Activated CD4-positive, alpha-beta T cell treated with anti-CD3 and anti-CD28 coated beads, Interleukin-2, amount 50 U/mL, for 16 hours (primary cell): ENCODE measurements at regions not wholly inside any gene's neighbourhood (a gene's known extent, or its start where the extent isn't known, plus 50 kb on each side); places are given as distances from the start of the nearest gene placed in this dataset.
A peak's percentile ranks its signal among the peaks of the same experiment; 100 is the strongest.

Source experiments
- DNase-seq: peaks from one replicate; pipeline ENCODE4 v3.0.0-alpha.2; 2020

DNA sequence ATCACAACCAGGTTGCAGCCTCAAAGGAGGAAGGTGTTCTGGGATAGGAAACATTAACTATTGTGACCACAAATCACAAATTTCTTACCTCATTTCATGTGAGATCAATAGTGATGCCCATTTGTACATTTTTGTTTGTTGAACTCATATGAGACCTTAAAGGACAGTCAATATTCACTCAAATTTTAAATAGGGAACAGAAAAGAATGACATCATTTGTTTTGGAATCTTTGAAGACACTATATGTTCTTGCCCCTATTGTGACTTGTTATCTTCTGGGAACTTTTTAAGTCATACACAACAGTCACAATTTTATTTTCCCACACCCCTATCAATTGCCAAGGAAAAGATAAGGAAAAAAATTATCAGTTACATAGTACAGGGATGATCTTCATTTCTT, 346.5 kb downstream of the ARAP2 start:
- no peak for DNase-seq

DNA sequence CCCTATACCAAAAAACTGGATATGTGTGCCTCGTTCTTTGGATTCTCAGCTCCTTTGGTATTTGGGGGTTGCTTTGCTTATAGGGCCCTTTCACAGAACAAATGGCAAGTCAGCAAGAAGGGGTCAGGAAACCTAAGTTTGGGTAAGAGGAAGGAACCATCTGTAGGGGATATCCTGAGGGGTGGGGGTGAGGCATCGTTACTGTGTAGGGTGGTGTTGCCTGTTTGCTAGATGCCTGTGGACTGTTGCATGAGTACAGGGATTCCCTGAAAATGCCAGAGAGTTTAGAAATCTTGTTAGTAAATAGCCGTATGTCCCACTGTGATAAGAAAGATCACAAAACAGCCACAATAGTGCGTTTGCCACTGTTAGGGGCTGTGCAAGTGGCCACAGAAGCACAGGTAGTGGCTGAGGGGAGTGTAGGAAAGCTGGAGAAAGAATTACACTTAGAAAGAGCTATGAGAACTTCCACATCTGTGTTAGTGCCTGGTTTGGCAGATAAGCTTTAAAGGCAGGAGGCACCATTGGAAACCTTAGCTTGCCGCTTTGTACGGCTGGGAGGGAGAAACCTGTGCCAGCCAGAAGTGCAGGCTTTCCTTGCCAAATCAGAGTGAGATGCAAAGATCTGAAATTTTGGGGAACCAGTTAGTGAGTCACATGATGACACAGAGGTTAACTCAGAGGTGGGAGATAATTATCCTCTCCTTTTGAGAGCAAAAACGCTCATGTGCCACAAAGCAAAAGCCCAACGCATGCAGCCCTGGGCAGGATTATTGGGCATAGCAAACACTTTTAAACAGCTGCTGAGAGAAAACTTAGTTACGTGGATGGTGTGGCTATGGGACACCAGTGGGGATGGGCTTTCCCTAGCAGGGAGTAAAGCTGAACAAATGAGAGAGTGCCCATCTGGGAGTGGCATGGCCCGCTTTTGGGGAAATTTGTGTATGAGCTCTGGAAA, 343.7 kb downstream of the ARAP2 start:
- no peak for DNase-seq

DNA sequence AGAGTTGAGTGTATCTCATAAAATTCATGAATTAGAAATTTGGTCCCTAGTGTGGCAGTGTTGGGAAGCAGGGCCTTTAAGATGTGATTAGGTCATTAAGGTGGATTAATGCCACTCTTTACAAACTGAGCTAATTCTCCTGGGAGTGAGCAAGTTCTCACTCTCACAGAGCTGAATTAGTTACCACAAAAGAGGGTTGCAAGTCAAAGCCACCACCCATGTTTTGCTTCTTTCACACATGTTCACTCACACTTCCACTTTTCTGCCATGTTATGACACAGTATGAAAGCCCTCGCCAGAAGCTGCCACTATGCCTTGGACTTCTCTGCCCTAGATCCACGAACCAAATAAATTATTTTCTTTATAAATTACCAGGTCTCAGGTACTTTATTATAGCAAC, 332.1 kb downstream of the ARAP2 start:
- DNase-seq = no peak

DNA sequence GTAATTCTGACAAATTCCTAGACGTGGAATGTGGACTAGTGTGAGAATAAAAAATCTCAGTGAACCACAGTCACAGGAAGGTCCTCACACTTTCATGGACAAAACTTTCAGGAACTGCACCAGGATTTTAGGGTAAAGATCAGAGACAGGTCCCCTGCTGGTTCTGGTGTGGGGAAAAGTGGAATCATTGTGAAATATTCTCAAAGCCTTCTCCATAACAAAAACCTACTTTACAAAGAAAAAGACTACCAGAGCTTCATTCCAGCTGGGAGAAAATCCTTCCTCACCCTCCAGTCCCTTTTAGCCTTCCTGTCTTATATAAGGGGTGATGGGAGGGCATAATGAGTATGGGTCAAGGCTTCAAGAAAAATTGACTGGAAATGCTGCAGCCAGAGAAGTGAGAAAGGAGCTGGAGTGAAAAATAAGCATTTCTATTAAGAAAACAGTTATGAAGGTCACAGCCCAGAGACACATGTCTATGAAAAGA, 325.8 kb downstream of the ARAP2 start:
- no peak for DNase-seq

DNA sequence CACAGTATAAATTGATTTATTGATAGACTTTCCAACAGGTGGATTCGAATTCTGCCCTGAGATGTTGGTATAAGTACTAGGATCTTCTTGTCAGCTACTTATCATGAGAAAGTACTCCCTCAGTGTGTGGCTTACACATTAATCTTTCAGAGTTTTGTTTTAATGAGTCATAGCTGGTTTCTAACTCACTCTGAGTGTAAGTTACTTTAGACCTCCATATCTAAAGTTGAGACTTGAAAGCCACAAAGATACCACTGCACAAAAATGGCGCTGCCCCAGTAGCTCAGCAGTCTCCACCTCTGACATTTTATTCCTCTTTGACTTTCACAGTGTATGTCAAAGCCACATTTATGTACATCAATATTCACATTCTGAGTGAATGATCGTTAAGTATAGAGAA, 318.5 kb downstream of the ARAP2 start:
- peak; percentile 10 for DNase-seq

DNA sequence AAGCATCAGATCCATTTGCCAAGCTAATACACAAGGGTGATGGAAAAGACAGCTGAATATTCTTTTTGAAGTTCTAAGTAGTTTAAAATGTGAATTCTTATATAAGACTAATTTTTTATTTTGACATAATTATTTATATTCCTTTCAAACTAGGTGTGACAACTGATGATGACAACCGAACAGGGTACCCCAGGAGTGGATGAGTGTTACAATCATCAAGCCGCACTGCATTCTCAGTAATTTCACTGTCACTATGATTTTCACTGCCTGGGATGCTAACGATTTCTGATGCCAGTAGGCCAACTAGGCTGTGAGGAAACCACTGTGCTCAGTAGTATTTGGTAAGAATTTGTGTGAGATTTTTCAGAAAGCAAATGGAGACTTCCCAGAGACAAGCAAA, 317.5 kb downstream of the ARAP2 start:
- no peak for DNase-seq

DNA sequence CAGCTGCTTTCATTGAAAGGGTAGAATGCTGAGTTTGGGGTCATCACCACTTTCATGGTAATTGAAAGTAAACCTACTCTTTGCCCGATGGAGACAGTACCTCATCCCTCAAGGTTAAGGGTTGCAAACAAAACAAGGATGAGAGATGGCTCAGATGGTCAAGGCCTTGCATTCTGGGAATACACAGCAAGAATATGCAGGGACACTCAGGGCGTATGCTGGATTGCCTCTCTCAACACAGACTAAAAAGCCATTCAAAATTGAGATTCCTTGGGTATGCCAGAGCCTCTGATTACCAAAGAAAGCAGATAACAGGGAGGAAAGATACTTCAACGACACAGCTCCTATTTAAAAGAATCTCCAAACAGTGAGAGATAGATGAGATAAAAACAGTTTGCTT, 310.4 kb downstream of the ARAP2 start:
- no peak for DNase-seq

DNA sequence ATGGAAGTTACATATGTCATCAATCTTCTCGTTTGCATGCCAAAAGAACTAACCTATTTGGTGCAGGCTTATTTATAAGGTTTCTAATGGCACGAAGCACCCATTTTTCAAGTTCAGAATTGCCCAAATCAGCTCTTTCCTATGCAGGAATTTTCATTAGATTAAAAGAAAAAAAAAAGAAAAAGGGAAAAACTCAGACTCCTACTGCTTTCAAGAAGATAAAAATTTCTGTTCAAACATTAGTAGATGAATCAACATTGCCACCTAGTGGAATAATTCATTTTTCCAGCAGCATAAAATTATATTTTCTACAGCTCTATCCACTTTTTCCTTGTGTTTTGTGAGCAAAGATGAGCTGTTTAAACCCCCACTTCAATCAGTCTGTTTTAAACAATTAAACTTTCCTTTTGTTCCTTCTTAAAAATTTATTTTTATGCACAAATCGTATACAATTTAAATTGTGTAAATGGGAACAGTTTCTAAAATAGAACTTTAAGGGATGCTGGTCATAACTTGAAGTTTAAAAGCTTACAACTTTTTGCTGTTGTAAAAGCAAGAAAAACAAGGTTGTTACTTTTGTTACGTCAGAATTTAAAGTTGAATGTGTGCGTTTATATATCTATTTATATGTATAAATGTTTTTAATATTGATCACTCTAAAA, 309.9 kb downstream of the ARAP2 start:
- DNase-seq = peak; percentile 27

DNA sequence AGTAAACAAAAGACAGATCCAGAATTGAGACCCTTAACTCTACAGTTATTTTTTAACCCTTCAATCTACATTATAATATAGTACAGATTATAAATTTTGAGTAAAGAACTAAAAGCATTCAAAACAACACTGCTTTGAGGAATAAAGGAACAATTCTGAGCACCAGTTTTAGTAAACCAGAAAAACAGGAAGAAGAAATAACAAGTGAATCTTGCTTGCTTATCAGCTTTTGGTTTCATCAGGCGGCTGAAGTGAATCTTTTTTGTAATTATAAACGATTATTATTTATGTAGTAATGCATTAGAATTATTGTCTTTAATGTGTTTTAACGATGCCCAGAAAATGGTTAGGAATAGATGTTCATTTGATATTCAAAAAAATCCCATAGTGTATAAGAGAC, 305.4 kb downstream of the ARAP2 start:
- DNase-seq = no peak

DNA sequence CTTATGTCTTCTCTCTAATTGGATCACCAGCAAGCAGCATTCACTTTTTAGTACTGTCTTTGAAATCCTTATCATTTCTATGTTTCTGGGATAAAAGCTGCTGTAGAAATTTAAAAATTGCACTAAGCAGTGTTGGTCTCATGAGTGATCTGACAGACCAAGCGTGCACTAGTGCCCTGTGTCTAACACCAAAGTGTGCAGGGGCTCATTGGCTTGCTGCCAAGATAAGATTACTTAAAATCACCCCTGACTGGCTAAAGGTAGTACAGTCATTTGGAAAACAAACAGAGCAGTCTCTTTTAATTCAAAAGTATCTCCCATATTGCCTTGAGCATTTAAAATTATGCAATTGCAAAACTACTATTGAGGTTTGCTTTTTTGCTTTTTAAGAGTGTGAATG, 304.6 kb downstream of the ARAP2 start:
- no peak for DNase-seq

DNA sequence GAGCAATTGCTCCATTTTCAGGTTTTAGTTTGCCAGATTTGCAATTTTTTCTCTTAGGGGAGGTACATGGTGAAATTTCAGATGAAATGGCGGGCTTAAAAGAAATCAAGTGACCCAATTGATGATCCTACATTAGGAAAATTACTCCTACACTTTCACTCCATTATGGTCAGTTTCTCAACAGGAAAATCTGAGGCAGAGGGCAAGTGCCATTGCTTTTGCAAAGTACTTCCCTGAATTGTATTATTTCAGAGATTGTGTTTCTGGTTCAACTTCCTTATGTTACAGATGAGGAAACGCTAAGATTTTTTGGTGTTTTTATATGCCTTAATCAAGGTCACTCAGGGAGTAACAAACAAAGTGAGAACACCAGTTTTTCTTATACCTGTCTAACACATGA, 302.2 kb downstream of the ARAP2 start:
- DNase-seq = no peak

DNA sequence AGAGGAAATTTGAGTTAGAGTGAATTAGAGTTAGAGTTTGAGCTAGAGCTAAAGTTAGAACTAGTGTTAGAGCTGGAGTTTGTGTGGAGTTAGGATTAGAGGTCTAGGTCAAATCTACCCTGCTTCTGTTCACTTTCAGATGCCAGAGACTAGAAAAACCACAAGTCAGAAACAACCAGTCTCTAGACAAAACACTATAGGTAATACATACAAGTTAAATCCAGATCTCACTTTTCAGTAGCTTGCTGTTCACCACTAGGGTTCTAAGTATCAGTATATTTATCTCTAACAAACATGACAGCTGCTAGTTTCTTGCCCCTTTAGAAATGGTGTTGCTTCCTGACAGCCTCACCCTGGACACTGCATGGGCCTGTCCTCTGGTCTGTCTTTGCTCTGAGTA, 300.7 kb downstream of the ARAP2 start:
- DNase-seq = no peak

DNA sequence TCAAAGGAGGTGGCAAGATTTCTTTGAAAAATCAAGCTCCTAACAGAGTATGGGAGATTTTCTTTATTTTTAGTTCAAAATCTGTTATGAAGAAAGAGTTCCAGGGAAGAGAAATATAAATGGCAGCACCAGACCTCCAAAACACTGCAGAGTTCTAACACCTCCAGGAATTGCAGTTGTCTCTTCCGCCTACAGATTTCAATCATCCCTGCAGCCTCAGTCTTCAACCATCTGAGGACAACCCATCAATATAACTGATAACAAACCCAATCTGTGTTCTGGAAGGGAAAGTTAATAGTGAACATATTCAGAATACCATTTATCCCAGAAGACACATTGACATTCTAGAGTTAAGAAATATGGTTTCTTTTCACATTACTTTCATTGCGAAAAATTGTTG, 296.1 kb downstream of the ARAP2 start:
- no peak for DNase-seq

DNA sequence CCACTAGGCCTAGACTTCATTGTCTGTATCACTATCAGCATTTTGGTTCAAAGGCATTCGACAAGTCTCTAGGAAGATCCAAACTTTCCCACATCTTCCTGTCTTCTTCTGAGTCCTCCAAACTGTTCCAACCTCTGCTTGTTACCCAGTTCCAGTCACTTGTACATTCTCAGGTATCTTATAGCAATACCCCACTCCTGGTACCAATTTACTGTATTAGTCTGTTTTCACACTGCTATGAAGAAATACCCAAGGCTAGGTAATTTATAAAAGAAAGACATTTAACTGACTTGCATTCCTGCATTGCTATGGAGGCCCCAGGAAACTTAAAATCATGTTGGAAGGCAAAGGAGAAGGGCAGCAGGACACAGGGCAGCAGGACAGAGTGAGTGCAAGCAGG, 293.9 kb downstream of the ARAP2 start:
- no peak for DNase-seq

DNA sequence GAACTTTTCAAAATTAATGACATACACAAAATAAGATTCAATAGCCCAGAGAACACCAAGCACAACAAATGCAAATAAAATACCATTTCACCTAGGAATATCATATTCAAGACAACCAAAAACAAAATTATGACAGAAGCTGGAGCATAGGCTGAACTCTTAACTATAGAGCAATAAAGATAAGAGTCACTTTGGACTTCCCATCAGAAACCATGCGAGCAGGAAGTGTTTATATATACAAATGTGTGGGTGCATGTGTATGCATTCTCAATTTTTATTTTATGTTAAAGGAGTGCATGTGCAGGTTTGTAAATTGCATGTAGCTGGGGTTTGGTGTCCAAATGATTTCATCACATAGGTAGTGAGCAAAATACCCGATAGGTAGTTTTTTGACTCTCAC, 291.6 kb downstream of the ARAP2 start:
- DNase-seq = no peak

DNA sequence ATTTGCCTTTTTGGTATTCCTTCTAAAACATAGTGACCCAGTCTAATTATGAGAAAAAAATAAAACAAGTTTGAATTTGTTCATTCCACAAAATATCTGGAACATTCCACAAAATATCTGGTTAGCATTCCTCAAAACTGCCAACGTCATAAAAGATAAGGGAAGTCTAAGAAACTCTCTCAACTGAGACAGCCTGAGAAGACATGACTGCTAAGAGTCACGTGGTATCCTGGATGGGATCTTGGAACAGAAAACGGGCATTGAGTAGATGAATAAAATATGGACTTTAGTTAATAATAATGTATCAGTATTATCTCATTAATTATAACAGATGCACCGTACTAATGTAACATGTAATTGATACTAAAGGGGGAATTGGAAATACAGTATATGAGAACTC, 280.9 kb downstream of the ARAP2 start:
- DNase-seq = no peak

DNA sequence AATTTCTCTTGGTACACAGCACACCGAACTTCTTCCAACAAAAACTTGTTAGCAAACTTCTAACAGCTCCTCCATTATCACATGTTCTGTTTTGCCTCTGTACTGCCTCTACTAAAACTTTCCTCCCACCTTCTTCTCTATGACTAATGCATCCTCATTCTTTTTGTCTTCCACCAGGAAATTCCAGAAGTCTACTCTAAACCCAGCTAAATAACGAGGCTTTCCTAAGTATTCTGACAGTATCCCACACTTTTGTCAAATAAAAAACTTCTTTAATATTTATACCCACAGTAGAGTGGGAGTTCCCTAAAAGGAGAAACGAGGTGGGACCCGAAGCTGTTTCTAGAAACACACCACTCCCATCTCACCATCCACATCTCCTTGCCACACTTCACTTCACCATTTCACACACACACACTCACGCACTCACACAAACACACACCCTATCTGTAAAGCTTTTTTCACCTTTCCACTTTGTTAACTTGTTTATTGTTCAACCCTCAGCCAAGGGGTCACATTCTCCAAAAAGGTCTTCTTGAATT, 280.3 kb downstream of the ARAP2 start:
- DNase-seq = no peak

DNA sequence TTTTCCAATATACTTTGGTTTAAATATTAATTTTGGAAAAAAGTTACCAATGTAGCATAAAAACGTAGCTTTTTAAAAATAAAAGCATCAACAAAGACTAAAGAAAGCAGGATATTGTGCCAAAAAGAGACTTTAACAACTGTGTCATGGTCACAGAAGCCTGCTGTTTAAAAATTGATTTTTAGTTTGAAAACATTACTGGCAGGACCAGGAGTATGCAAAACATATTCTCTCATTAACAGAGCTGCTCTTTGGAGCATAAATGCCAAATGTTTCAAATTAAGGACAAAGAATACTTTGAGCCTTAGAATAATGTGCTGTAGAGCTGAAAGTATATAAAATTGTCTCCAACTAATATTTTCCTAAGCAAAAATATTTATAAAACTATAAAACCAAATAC, 279.0 kb downstream of the ARAP2 start:
- DNase-seq = no peak

DNA sequence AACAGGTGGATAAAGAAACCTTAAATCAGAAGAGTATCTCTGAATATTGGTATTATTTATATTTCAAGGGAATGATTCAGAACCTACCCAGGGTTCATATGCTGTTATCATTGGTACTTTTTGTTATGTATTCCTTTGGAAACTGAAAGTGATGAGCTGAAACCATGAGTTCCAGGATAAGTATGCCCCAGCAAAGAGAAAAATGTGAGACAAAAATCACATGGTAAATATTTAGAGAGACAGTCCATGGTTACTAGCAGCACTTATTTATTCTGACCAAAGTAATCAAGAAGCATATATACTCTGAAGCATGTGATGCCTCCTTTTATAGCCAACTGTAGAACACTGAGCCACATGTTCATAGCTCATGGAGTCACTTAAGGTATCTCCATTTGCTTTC, 277.7 kb downstream of the ARAP2 start:
- peak; percentile 12 for DNase-seq

DNA sequence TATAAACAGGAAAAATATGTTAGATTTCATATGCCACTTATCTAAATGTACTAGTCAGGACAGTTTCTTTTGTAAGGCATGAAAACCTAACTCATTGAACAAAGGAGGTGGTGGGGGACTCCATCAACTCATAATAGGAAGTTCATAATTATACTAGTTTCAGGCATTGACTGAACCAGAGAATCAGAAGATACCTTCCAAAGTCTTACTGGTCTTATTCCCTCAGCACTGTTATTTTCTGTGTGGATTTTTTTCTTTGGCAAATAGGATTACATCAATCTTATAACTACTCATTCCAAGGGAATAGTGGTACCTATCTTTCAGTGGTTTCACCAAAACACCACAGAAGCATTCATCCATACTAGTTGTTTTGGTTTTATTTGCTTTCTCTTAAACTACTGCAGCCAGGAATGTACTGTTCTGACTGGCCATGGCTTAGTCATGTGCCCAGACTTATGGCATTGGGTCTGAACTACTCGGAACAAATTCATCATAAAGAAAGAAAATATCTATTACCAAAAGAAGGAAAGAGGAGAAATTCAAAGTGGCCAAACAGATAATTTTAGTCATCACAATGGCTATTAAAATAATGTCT, 273.9 kb downstream of the ARAP2 start:
- peak; percentile 34 for DNase-seq

DNA sequence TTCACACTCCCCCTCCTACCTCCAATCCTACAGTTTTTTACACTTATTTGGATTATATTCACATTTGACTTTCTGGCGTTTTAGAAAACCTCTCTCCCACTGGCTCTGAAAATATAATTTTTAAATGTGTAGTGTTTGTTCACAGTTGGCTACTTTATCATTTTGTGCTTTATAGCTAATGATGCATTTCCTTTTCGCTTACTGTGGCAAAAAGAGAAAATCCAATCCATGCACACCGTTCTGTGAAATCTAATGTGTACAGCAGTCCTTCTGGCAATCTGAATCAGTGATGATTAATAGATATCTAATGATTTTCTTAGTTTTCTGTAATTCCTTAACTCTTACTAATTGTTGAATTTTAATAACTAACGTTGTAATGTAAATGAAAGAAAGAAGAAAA, 271.5 kb downstream of the ARAP2 start:
- no peak for DNase-seq

DNA sequence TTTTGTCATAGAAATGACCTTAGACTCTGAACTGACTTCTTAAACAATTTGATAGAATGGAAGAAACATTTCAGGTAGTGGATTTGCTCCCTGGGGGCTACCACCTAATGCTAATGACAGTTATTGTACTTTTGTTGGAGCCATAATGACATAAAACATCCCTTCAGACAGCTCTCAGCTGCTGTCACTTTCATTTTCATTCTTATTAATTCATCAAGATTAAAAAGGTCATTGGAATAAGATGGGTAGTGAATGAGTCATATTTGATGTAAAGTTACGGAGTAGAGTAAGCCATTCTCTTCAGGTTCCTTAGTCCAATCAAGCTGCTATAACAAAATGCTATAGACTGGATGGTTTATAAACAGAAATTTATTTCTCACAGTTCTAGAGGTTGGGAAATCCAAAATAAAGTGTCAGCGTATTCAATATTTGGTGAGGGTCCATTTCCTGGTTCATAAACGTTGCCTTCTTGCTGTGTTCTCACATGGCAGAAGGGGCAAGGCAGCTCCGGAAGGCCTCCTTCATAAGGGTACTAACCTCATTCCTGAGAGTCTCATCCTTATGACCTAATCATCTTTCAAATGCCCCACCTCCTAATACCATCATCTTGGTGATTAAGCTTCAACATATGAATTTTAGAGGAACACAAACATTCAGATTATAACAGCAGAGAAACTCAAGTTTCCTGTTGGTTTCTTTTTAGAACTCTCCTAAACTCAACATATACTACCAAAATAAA, 268.5 kb downstream of the ARAP2 start:
- peak; percentile 51 for DNase-seq

DNA sequence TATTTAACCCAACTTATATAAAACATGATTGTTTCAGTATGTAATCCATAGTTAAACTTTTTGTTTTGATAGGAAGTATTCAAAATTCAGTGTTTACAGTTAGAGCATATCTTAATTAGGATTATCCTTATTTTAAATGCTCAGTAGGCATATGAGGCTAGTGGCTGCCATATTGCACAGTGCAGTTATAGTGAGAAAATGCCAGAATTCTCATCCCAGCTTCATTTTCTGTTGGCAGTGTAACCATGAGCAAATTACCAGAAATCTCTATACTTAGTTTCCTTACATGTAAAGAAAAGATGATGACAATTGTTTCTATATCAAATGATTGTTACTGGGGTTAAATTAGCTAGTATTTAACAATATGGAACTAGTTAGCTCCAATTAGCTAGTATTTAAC, 265.8 kb downstream of the ARAP2 start:
- no peak for DNase-seq
